ENCODE measurements at regions not wholly inside any gene's neighbourhood (a gene's known extent, or its start where the extent isn't known, plus 50 kb on each side); places are given as distances from the start of the nearest gene placed in this dataset.

- TF ChIP-seq ATF2 (IDR thresholded peaks at IDR 0.05; ENCODE audit: low read length), result no peak
- no peak for TF ChIP-seq EGR1 (IDR thresholded peaks at IDR 0.05; ENCODE audit: borderline replicate concordance, low read depth, low read length)
- TF ChIP-seq CBX5 (IDR thresholded peaks at IDR 0.05; ENCODE audit: low read depth, low read length), result no peak
- TF ChIP-seq HDAC2 (IDR thresholded peaks at IDR 0.05; ENCODE audit: borderline replicate concordance in 1 of 2, low read depth in 2 of 2, low read length in 2 of 2), result no peak
Observed at GRCh38 chr2:71785516-71785981, 332.2 kb downstream of the DYSF start (continued).
